ENCODE measurements at regions not wholly inside any gene's neighbourhood (a gene's known extent, or its start where the extent isn't known, plus 50 kb on each side); places are given as distances from the start of the nearest gene placed in this dataset.

DNA sequence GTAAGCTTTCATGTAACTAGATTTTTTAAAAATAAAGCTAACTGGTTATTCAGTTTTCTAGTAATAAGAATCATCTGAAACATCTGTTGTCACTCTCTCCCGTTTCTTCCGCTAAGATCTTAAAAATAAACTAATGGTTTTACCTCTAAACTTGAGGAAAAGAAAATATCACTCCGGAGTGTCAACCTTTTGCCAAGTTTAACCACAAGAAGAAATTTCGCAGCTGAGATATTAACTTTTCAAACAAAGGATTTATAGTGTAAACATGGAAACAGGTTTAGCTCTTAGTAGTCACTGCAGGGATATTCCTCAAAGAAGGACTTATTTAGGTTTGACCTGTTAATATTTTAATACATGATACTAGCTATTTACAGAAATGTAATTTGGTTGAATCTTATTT is 954.9 kb downstream of the ADGRL2 start:
- Histone ChIP-seq H3K27me3 (ENCODE audit: insufficient read depth, low read length) (no peaks in the 10 kb centered on the region), H3K9me3 (ENCODE audit: low read depth, low read length) (peaks cover 5% of the 10 kb centered on the region), H3K4me3 (ENCODE audit: low read length) (no peak overlapping the region), H3K4me1 (ENCODE audit: insufficient read depth, low read length) (no peaks in the 10 kb centered on the region)

DNA sequence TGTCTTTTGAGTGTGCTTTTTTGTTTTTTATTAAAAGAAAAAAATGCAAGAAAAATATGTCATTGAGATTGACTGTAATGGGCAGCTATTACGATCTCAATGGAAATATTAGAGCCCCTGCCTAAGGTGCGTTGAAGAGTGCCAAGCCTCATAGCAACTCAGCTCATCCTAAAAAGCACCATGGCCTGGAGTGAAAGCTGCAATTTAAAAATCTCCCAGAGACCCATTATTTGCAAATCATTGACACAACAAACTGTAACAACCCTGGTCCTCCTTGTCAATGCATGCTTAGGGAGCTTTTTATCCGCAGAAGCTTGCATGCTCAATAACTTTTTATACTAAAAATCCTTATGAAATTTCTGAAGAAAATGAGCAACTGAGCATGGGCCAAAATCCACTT is 954.5 kb downstream of the ADGRL2 start:
- no peak overlapping the region for H3K4me3 ChIP-seq (ENCODE audit: low read length)
- no peaks in the 10 kb centered on the region for H3K27me3 ChIP-seq (ENCODE audit: insufficient read depth, low read length)
- H3K9me3 ChIP-seq (ENCODE audit: low read depth, low read length): peaks cover 5% of the 10 kb centered on the region
- no peaks in the 10 kb centered on the region for H3K4me1 ChIP-seq (ENCODE audit: insufficient read depth, low read length)

DNA sequence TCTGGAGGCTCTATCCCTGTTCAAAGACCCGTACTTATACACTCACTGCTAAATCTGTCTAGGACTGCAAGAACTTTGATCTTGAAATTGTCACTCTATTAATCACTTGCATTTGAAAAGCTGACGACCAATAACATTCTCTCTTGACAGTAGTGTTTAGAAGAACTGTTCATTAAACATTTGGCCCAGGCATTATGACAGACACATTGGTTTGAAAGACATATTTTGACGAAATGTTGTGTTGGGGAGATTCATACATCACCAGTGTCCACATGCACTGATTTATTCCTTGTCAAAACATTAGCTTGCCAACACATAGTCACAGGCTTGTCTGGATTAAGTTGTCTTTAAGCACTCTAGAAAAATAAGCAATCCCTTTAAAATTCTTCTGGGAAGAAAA is 951.3 kb downstream of the ADGRL2 start:
- Histone ChIP-seq H3K27me3 (ENCODE audit: insufficient read depth, low read length) (no peaks in the 10 kb centered on the region), H3K4me3 (ENCODE audit: low read length) (no peak overlapping the region), H3K9me3 (ENCODE audit: low read depth, low read length) (no peaks in the 10 kb centered on the region), H3K4me1 (ENCODE audit: insufficient read depth, low read length) (no peaks in the 10 kb centered on the region)

DNA sequence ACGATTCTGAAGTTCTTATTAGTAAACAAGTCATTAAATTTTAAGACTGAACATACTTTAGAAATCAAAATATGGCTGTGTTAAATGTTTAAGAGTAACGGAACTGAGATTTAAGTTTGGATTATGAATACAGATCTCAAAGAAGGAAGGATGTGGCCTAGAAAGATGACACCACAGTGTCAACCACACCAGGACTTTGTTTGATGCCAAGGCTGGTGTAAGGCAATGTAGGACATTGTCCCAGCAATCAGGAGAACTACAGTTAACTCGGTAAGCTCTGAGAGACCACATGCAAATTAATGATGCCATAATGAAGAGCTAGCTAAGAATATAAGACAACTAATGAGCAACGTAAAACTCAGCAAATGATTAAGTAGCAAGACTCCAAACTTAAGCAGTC is 932.9 kb downstream of the ADGRL2 start:
- peaks cover 13% of the 10 kb centered on the region for H3K9me3 ChIP-seq (ENCODE audit: low read depth, low read length)
- no peaks in the 10 kb centered on the region for H3K27me3 ChIP-seq (ENCODE audit: insufficient read depth, low read length)
- H3K4me1 ChIP-seq (ENCODE audit: insufficient read depth, low read length): no peaks in the 10 kb centered on the region
- H3K4me3 ChIP-seq (ENCODE audit: low read length): no peak overlapping the region

DNA sequence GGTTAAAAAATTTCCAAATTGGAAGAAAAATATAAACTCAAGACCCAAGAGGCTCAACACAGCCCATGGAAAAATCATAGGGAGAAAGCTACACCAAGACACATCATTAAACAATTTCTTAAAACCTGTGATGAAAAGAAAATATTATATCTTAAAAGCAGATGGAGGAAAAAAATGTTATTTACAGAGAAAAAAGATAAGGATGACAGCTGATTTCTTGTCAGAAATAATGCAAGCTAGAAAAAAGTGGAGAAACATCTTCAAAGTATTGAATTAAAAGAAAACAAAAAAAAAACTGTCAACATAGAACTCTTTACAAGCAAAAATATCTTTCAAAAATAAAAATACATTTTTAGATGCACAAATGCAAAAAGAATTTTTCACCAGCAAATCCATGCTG is 930.5 kb downstream of the ADGRL2 start:
- Histone ChIP-seq H3K9me3 (ENCODE audit: low read depth, low read length) (peaks cover 13% of the 10 kb centered on the region), H3K4me3 (ENCODE audit: low read length) (no peak overlapping the region), H3K27me3 (ENCODE audit: insufficient read depth, low read length) (no peaks in the 10 kb centered on the region), H3K4me1 (ENCODE audit: insufficient read depth, low read length) (no peaks in the 10 kb centered on the region)

DNA sequence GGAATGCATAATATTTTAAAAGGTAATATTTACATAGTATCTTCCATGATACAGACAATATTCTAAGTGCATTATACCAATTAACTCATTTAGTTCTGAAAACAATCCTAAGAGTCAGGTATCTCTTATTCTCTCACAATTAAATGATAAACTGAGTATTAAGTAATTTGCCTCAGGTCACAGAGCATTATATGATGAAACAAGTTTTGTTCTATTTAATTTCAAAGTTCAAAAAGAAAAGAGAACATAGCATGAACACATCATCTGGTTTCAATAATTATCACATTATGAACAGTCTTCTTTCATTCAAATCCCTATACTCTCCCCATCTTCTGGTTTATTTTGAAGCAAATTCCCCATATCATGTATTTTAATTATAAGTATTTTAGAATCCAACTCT is 927.5 kb downstream of the ADGRL2 start:
- Histone ChIP-seq H3K27me3 (ENCODE audit: insufficient read depth, low read length) (no peaks in the 10 kb centered on the region), H3K4me3 (ENCODE audit: low read length) (no peak overlapping the region)

DNA sequence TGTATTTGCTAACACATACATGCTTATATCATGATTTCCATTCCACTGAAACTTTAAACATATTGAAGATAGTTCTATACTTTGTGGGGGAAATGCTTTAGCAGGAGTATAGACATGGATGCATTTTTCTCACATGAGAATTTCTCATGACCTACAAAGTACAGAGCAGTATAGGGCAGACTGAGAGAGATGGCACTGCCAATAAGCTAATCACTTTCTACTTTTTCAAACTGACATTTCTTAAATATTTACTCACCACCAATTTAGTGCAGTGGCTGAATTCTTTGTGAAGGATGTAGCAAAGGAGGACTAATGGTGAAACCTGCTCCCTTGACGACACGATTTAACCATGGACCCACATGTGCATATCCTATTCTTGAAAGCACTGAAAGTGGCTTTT is 923.5 kb downstream of the ADGRL2 start:
- H3K4me3 ChIP-seq (ENCODE audit: low read length): no peak overlapping the region
- no peaks in the 10 kb centered on the region for H3K4me1 ChIP-seq (ENCODE audit: insufficient read depth, low read length)

More for the DNA sequence above, 927.5 kb downstream of the ADGRL2 start:
- Histone ChIP-seq H3K4me1 (ENCODE audit: insufficient read depth, low read length) (no peaks in the 10 kb centered on the region), H3K9me3 (ENCODE audit: low read depth, low read length) (peaks cover 13% of the 10 kb centered on the region)

DNA sequence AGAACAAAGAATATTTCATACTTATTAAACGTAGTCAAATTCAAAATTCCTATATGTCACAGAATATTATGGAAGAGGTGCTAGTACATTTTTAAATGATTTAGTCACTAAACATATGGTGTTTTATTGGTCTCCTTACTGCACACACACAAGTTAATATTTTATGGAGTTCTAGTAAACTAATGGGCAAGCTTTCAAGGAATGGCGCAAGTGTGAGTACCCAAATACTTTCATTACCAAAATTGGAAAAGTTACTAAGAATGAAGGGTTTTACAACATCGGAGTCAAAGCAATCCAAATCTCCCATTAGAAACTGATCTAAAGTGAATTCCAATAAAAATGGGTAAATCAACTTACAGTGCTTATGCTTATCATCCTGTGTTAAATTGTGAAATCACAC is 921.9 kb downstream of the ADGRL2 start:
- H3K4me1 ChIP-seq (ENCODE audit: insufficient read depth, low read length): no peaks in the 10 kb centered on the region
- H3K4me3 ChIP-seq (ENCODE audit: low read length): no peak overlapping the region
- H3K27me3 ChIP-seq (ENCODE audit: insufficient read depth, low read length): no peaks in the 10 kb centered on the region
- no peaks in the 10 kb centered on the region for H3K9me3 ChIP-seq (ENCODE audit: low read depth, low read length)

More for the DNA sequence above, 923.5 kb downstream of the ADGRL2 start:
- Histone ChIP-seq H3K27me3 (ENCODE audit: insufficient read depth, low read length) (no peaks in the 10 kb centered on the region), H3K9me3 (ENCODE audit: low read depth, low read length) (no peaks in the 10 kb centered on the region)

DNA sequence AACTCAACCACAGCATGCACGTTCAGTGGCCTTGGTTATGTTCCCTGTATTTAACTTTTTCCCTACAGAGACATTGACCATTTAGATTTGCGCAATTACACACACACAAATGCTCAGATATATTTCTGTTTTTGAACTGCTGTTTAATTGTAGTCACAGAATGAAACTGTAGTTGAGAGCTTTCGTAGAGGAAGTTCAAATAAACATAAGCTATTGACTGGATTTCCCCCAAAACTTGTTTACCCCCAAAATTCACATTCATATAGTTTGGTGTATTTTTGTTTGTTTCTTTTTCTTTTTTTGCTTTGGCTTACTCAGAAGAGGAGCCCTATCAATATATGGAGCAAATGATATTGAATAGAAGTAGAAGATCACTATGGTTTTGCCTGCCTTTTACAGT is 921.0 kb downstream of the ADGRL2 start:
- no peaks in the 10 kb centered on the region for H3K9me3 ChIP-seq (ENCODE audit: low read depth, low read length)
- H3K4me1 ChIP-seq (ENCODE audit: insufficient read depth, low read length): no peaks in the 10 kb centered on the region
- H3K27me3 ChIP-seq (ENCODE audit: insufficient read depth, low read length): no peaks in the 10 kb centered on the region
- no peak overlapping the region for H3K4me3 ChIP-seq (ENCODE audit: low read length)

DNA sequence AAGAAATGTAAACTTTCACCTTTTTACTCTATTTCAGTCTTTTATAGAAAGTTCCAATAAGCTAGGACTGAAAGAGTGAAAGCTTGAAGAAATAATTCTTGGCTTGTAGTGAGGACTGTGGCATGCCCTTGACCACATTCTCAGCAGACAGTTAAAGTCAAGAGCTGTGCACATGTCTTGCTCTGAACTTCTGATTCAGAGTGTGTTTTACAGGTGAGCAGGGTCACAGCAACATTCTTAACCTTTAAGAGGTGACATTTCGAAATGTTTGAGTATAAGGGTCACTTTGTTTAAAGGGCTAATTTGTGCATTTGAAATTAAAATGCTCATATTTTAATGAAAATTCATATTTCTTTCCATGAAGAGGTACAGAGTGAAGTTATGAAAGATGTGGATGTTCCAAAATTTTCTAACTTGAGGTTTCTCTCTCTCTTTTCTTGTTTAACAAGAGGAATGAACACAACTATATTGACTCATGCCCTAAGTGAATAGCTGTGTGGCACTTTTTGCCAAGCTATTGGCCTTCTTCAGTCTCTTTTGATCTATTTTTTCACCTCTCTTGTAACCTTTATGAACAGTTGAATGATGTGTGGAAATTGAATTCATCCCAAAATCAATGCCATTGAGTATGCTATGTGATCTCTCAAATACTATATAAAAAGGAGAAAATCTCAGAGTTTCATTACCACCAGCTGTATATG is 918.1 kb downstream of the ADGRL2 start:
- no peaks in the 10 kb centered on the region for H3K27me3 ChIP-seq (ENCODE audit: insufficient read depth, low read length)
- H3K4me3 ChIP-seq (ENCODE audit: low read length): no peak overlapping the region
- H3K9me3 ChIP-seq (ENCODE audit: low read depth, low read length): no peaks in the 10 kb centered on the region
- H3K4me1 ChIP-seq (ENCODE audit: insufficient read depth, low read length): no peaks in the 10 kb centered on the region

DNA sequence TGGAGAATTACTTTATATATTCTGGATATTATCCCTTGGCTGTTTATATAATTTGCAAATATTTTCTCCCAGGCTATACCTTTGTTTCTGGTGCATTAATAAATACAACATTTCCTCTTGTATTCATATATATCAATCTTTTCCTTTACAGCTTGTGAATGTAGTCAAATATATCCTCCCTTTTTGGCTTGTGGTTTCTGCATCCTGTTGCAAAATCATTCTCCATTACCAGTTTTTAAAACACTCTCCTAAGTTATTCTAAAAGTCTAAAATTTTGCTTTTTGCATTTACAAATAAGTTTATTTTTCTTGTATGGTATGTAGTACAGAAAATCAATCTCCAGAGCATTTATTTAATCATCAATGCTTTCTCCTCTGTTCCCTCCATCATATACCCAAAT is 909.4 kb downstream of the ADGRL2 start:
- no peaks in the 10 kb centered on the region for H3K27me3 ChIP-seq (ENCODE audit: insufficient read depth, low read length)

DNA sequence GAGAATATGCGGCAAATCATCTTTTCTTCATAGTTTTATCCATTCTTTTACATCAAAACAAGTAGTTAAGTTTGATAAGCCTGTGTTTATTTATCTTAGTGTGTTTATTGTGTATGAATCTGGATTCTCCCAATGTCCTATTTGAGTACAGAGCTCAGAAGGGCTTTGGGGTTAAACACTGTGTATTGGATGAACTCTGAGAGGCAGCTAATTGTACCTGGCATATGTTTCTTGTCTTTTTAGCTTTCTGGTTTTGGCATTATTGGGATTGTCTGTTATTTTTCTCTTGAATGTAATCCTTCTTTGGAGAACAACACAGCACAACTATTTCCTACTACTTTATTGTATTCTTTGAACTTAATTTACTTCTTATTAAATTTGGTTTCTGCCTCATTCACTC is 906.9 kb downstream of the ADGRL2 start:
- Histone ChIP-seq H3K4me3 (ENCODE audit: low read length) (no peak overlapping the region), H3K9me3 (ENCODE audit: low read depth, low read length) (no peaks in the 10 kb centered on the region), H3K27me3 (ENCODE audit: insufficient read depth, low read length) (no peaks in the 10 kb centered on the region), H3K4me1 (ENCODE audit: insufficient read depth, low read length) (no peaks in the 10 kb centered on the region)

More for the DNA sequence above, 909.4 kb downstream of the ADGRL2 start:
- H3K4me3 ChIP-seq (ENCODE audit: low read length): no peak overlapping the region
- no peaks in the 10 kb centered on the region for H3K9me3 ChIP-seq (ENCODE audit: low read depth, low read length)
- H3K4me1 ChIP-seq (ENCODE audit: insufficient read depth, low read length): no peaks in the 10 kb centered on the region

DNA sequence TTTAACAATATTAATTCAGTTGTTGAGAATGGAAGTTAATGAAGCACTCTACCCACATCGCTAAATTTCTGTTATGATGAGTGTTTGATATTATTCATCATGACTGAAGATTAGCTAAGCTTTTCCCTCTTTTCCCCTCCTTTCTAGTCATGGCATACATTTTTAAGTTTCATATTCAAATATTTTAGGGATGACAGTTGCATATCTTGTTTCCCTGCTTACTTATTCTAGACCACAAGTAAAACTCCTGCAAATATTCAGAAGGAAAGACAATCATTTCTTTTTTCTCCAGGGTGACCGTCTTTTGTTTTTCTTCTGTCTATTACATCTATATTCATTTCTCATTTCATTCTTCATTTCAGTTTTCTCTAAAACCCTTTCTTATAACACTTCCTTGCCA is 906.0 kb downstream of the ADGRL2 start:
- Histone ChIP-seq H3K27me3 (ENCODE audit: insufficient read depth, low read length) (no peaks in the 10 kb centered on the region), H3K9me3 (ENCODE audit: low read depth, low read length) (no peaks in the 10 kb centered on the region), H3K4me3 (ENCODE audit: low read length) (no peak overlapping the region), H3K4me1 (ENCODE audit: insufficient read depth, low read length) (no peaks in the 10 kb centered on the region)

DNA sequence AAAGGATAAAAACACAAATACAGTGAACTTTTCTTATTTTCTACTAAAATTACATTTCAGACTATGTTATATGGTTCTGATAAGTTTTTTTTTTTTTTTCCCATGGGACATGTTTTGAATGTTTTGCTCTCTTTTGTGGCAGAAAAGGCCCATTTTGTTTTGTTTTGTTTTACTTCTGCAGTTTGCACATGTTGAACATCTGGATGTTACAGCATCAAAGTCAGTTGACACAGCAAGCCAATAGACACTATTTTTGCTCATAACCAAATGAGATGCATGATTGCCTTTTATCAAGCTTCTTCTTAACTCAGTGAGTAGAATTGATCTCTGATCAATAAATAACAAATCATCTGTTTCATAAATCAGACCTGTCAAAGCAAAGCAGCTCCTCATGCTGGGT is 904.2 kb downstream of the ADGRL2 start:
- H3K4me1 ChIP-seq (ENCODE audit: insufficient read depth, low read length): no peaks in the 10 kb centered on the region
- no peak overlapping the region for H3K4me3 ChIP-seq (ENCODE audit: low read length)

DNA sequence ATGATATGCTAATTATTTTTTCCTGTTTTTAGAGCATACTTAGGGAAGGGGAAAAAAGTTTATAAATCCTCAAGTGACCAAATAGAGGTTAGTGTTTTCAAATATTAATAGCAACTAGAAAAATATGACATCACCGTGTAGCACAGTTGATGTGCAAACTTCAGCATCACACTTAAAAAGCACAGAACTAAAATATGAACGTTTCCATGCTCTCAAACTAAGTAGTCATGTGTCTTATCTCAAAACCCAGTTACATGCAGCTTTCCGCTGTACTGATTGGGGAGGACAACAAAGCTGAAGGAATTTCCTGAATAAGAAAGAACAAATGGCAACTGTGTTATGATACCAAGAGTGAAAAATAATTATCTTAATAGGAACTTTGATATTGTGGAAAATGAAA is 903.7 kb downstream of the ADGRL2 start:
- Histone ChIP-seq H3K4me3 (ENCODE audit: low read length) (no peak overlapping the region), H3K27me3 (ENCODE audit: insufficient read depth, low read length) (no peaks in the 10 kb centered on the region), H3K9me3 (ENCODE audit: low read depth, low read length) (no peaks in the 10 kb centered on the region), H3K4me1 (ENCODE audit: insufficient read depth, low read length) (no peaks in the 10 kb centered on the region)

More for the DNA sequence above, 904.2 kb downstream of the ADGRL2 start:
- no peaks in the 10 kb centered on the region for H3K27me3 ChIP-seq (ENCODE audit: insufficient read depth, low read length)
- H3K9me3 ChIP-seq (ENCODE audit: low read depth, low read length): no peaks in the 10 kb centered on the region

DNA sequence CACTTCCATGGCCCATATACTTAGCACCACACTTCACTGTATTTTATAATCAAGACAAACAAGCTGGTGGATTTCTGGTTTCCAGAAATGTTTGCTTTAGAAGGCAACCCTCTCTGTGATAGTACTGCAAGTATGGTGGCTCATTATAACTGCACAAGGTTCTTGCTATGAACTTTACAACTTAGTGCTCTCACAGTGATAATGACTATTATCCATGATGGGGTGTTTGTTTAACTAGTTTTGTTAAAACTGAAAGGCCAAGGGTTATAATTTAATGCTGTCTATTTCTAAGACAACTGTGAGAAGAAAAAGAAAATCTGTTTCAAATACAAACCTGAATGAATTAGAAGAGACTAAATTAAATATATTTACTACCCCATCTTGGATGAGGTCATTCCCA is 903.2 kb downstream of the ADGRL2 start:
- no peak overlapping the region for H3K4me3 ChIP-seq (ENCODE audit: low read length)
- no peaks in the 10 kb centered on the region for H3K27me3 ChIP-seq (ENCODE audit: insufficient read depth, low read length)
- no peaks in the 10 kb centered on the region for H3K4me1 ChIP-seq (ENCODE audit: insufficient read depth, low read length)
- H3K9me3 ChIP-seq (ENCODE audit: low read depth, low read length): no peaks in the 10 kb centered on the region
